Hematopoietic multipotent progenitor cell treated with erythropoietin and hydrocortisone succinate and interleukin-3 and kit ligand, for 4 days (in vitro differentiated cells): ENCODE measurements at regions not wholly inside any gene's neighbourhood (a gene's known extent, or its start where the extent isn't known, plus 50 kb on each side); places are given as distances from the start of the nearest gene placed in this dataset.
A peak's percentile ranks its signal among the peaks of the same experiment; 100 is the strongest.

ENCODE experiments used
- DNase-seq: peaks from one replicate; pipeline ENCODE4 v3.0.0-alpha.2; 2015

DNA sequence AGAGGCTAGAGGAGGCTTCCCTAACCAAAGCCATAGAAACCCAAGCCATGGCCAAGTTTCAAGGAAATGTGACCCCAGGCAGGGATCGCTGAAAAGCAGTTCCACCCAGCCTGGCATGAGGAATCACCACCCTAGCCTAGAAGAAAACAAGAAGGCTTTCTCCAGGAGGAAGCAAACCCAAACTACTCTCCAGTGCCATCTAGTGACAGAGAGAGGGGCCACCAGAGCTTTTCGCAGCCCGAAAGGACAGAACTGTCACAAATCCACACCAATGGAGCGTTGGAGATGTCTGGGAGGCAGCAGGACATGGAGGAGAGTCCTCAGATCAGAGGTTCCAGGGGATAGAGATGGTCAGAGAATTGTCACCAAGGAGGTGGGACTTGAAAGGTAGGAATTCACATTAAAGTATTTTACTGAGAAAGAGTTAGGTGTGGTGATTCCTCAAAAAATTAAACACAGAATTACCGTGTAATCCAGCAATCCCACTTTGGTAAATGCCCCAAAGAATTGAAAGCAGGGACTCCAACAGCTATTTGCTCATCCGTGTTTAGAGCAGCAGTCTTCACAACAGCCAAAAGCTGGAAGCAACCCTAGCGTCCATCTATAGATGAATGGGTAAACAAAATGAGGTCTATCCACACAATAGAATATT lies 67.3 kb upstream of the NUP50 start:
- peak; percentile 74 for DNase-seq

DNA sequence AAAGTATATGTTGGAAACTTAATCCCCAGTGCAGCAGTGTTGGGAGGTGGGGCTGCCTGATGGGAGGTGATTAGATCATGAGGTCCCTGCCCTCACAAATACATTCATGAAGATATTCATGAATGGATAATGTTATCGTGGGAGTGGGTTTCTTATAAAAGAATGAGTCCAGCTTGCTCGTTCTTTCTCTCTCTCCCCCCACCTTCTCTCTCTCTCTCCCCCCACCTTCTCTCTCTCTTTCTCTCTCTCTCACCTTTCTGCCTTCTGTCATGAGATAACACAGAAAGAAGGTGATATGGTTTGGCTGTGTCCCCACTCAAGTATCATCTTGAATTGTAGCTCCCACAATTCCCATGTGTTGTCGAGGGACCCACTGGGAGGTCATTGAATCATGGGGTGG lies 66.7 kb upstream of the NUP50 start:
- no peak for DNase-seq

- no peak for DNase-seq
Measured at GRCh38 chr22:45098056-45098455, 65.7 kb upstream of the NUP50 start.

DNA sequence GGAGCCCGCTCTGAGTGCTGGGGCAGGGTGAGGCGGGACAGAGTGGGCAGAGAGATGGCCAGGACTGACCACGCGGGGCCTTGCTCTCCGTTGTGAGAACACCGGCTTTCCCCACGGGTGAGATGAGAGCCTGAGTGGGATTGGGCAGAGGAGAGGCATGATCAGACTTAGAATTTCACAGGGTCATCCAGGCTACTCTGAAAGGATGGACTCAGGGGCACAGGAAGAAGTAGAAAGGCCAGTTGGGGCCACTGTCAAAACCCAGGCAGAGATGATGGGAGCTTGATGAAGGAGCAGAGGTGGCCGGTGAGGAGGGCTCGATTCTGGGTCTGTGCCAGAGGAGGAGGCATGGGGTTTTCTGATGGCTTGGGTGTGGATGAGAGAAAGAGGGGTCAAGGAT lies 63.8 kb upstream of the NUP50 start:
- no peak for DNase-seq

GRCh38 chr22:45101515-45102227 lies 62.1 kb upstream of the NUP50 start:
- peak; percentile 86 for DNase-seq

- DNase-seq = no peak
Measured at GRCh38 chr22:45102896-45103420, 60.8 kb upstream of the NUP50 start.

- no peak for DNase-seq
Measured at GRCh38 chr22:45103756-45104155, 60.0 kb upstream of the NUP50 start.

DNA sequence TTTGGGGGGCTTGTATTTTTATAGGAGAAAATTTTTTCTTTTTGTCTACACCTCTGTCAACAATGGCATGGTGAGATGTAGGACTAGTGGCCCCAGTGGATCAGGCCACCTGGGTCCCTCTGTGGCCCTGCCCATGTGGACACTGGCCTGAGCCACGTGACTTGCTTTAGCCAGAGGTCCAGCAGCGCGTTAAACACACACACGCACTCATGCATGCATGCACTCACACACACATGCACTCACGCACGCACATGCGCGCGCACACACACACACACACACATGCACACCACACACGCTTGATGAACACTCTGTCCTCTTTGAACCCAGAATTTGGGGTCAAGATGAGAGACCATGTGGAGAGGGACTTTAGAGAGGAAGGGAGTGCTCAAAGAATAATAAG lies 59.4 kb upstream of the NUP50 start:
- no peak for DNase-seq

DNA sequence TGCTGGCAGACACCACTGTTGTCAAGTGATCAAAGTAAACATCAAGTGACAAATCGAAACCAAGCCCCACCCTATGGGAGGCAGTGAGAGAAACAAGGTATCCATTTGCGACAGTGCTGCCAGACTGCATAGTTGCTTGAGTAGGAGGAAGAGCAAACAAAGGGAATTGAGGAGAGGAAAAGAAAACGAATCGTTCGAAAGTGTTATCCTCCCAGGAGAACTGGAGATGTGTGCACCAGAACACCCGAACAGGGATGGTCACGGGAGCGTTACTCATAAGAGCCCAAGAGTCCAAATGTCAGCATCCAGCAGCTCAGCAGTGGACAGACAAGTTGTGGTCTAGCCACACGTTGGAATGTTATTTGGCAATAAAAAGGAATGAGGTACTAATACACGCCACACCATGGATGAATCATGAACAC lies 58.4 kb upstream of the NUP50 start:
- DNase-seq = no peak

GRCh38 chr22:45107671-45108070 lies 56.1 kb upstream of the NUP50 start:
- no peak for DNase-seq

GRCh38 chr22:45112136-45112879 lies 51.4 kb upstream of the NUP50 start:
- no peak for DNase-seq
